HEK293 (cell line): ENCODE measurements at regions not wholly inside any gene's neighbourhood (a gene's known extent, or its start where the extent isn't known, plus 50 kb on each side); places are given as distances from the start of the nearest gene placed in this dataset.
A peak's percentile ranks its signal among the peaks of the same experiment; 100 is the strongest.

ENCODE experiments used
- CTCF ChIA-PET: fragments of 350-600 bp; formaldehyde crosslinking; extraction: SDS; loops from one replicate; lab custom pipeline; 2021; ENCODE audit warnings: antibody characterized with exemption; lab: Yijun Ruan, JAX
- POLR2A ChIA-PET: fragments of 300-600 bp; formaldehyde crosslinking; extraction: SDS; loops from one replicate; lab custom pipeline; 2020; ENCODE audit warnings: antibody characterized with exemption, inconsistent platforms; lab: Yijun Ruan, JAX
- H3K27ac ChIP-seq: fragments of 200-500 bp; sonication (Bioruptor generic); 2 replicates; pipeline ENCODE4 v1.5.1; 2014; ENCODE audit warnings: low read depth, low read length, control low read depth, inconsistent platforms; ENCODE audit errors: extremely low read depth
- H3K36me3 ChIP-seq, 2 experiments: fragments of 200-500 bp in 1 of 2; sonication (Bioruptor generic) in 1 of 2; 1 replicate in 1 of 2; 2 replicates in 1 of 2; pipeline ENCODE4 v1.5.1; 2014 to 2017; ENCODE audit warnings: inconsistent platforms in 2 of 2, low read length in 2 of 2; ENCODE audit not compliant: control insufficient read depth in 2 of 2, insufficient read depth in 1 of 2
- H3K4me1 ChIP-seq: fragments of 200-500 bp; sonication (Bioruptor generic); 2 replicates; pipeline ENCODE4 v1.5.1; 2014; ENCODE audit warnings: mild to moderate bottlenecking, low read length, inconsistent platforms; ENCODE audit not compliant: control insufficient read depth, insufficient read depth
- H3K4me3 ChIP-seq: 2 replicates; pipeline ENCODE4 v1.5.1; 2011; ENCODE audit warnings: low read depth, mild to moderate bottlenecking, control low read depth, low read length, moderate library complexity
- H3K9me3 ChIP-seq: fragments of 200-500 bp; sonication (Bioruptor generic); 2 replicates; pipeline ENCODE4 v1.5.1; 2014; ENCODE audit warnings: low read depth, low read length, inconsistent platforms; ENCODE audit not compliant: control insufficient read depth, insufficient read depth
- BCL11A ChIP-seq: fragments of 450-650 bp; formaldehyde crosslinking; IDR thresholded peaks from 2 replicates; pipeline ENCODE4 v1.5.1; 2016; ENCODE audit warnings: low read depth, missing biosample characterization, missing genetic modification characterization
- EGR2 ChIP-seq: fragments of 450-650 bp; formaldehyde crosslinking; IDR thresholded peaks from 2 replicates; pipeline ENCODE4 v1.5.1; 2016; ENCODE audit warnings: low read depth, missing biosample characterization, missing genetic modification characterization
- HOXA7 ChIP-seq: sonication (generic); formaldehyde crosslinking; IDR thresholded peaks from 2 replicates; pipeline ENCODE4 v1.8.1; 2022; ENCODE audit warnings: missing genetic modification reagents, borderline replicate concordance
- PBX3 ChIP-seq: sonication (generic); formaldehyde crosslinking; IDR thresholded peaks from 2 replicates; pipeline ENCODE4 v1.8.1; 2022; ENCODE audit warnings: mild to moderate bottlenecking, moderate library complexity, missing genetic modification reagents
- PRDM1 ChIP-seq: fragments of 450-650 bp; formaldehyde crosslinking; IDR thresholded peaks from 2 replicates; pipeline ENCODE4; 2016; ENCODE audit warnings: missing biosample characterization, missing genetic modification characterization
- REPIN1 ChIP-seq: fragments of 450-650 bp; formaldehyde crosslinking; IDR thresholded peaks from 2 replicates; pipeline ENCODE4 v1.5.1; 2017; ENCODE audit warnings: missing biosample characterization, missing genetic modification characterization, low read depth
- WT1 ChIP-seq: fragments of 450-650 bp; formaldehyde crosslinking; IDR thresholded peaks from 2 replicates; pipeline ENCODE4 v1.5.1; 2016; ENCODE audit warnings: missing biosample characterization, missing genetic modification characterization
- ZNF112 ChIP-seq: fragments of 450-650 bp; formaldehyde crosslinking; IDR thresholded peaks from 2 replicates; pipeline ENCODE4 v1.5.0; 2017; ENCODE audit warnings: missing biosample characterization, missing genetic modification characterization
- ZNF175 ChIP-seq: fragments of 450-650 bp; formaldehyde crosslinking; IDR thresholded peaks from 2 replicates; pipeline ENCODE4 v1.5.1; 2016; ENCODE audit warnings: missing biosample characterization, missing genetic modification characterization
- ZNF2 ChIP-seq: fragments of 450-650 bp; formaldehyde crosslinking; IDR thresholded peaks from 2 replicates; pipeline ENCODE4 v1.5.1; 2016; ENCODE audit warnings: missing biosample characterization, missing genetic modification characterization
- ZNF223 ChIP-seq: fragments of 450-650 bp; formaldehyde crosslinking; IDR thresholded peaks from 2 replicates; pipeline ENCODE4 v1.5.1; 2016; ENCODE audit warnings: missing biosample characterization, missing genetic modification characterization
- ZNF239 ChIP-seq: fragments of 450-650 bp; formaldehyde crosslinking; IDR thresholded peaks from 2 replicates; pipeline ENCODE4 v1.5.1; 2016; ENCODE audit warnings: missing biosample characterization, missing genetic modification characterization
- ZNF24 ChIP-seq: fragments of 450-650 bp; formaldehyde crosslinking; IDR thresholded peaks from 2 replicates; pipeline ENCODE4 v1.5.1; 2016; ENCODE audit warnings: missing biosample characterization, missing genetic modification characterization
- ZNF26 ChIP-seq: fragments of 450-650 bp; formaldehyde crosslinking; IDR thresholded peaks from 2 replicates; pipeline ENCODE4 v1.5.1; 2016; ENCODE audit warnings: missing biosample characterization, missing genetic modification characterization
- ZNF274 ChIP-seq, 2 experiments: fragments of 200-500 bp in 1 of 2; fragments of 450-650 bp in 1 of 2; sonication (Bioruptor generic) in 1 of 2; formaldehyde crosslinking in 1 of 2; IDR thresholded peaks; 2 replicates each; pipeline versions ENCODE4 v1.5.1 to v1.6.1; 2014 to 2016; ENCODE audit warnings: borderline replicate concordance in 1 of 2, inconsistent platforms in 1 of 2, low read length in 1 of 2, missing biosample characterization in 1 of 2, missing genetic modification characterization in 1 of 2
- ZNF341 ChIP-seq: fragments of 450-650 bp; formaldehyde crosslinking; IDR thresholded peaks from 2 replicates; pipeline ENCODE4; 2016; ENCODE audit warnings: low read depth, missing biosample characterization, missing genetic modification characterization
- ZNF510 ChIP-seq: fragments of 450-650 bp; formaldehyde crosslinking; IDR thresholded peaks from 2 replicates; pipeline ENCODE4 v1.5.1; 2018; ENCODE audit warnings: mild to moderate bottlenecking, missing genetic modification characterization, missing biosample characterization; ENCODE audit not compliant: insufficient replicate concordance
- ZNF549 ChIP-seq: fragments of 450-650 bp; IDR thresholded peaks from 2 replicates; pipeline ENCODE4 v1.5.1; 2018; ENCODE audit warnings: missing biosample characterization, missing genetic modification characterization, mild to moderate bottlenecking, inconsistent platforms, moderate library complexity
- ZNF610 ChIP-seq: fragments of 450-650 bp; formaldehyde crosslinking; IDR thresholded peaks from 2 replicates; pipeline ENCODE4 v1.5.1; 2016; ENCODE audit warnings: missing biosample characterization, missing genetic modification characterization, borderline replicate concordance
- ZNF654 ChIP-seq: fragments of 450-650 bp; formaldehyde crosslinking; IDR thresholded peaks from 2 replicates; pipeline ENCODE4 v1.5.1; 2016; ENCODE audit warnings: low read depth, missing biosample characterization, missing genetic modification characterization
- ZNF660 ChIP-seq: fragments of 450-650 bp; IDR thresholded peaks from 2 replicates; pipeline ENCODE4 v1.5.1; 2018; ENCODE audit warnings: missing biosample characterization, mild to moderate bottlenecking, missing genetic modification characterization
- ZNF76 ChIP-seq: fragments of 450-650 bp; formaldehyde crosslinking; IDR thresholded peaks from 2 replicates; pipeline ENCODE4; 2016; ENCODE audit warnings: low read depth, missing biosample characterization, missing genetic modification characterization, borderline replicate concordance
- ZNF792 ChIP-seq: fragments of 450-650 bp; formaldehyde crosslinking; IDR thresholded peaks from 2 replicates; pipeline ENCODE4 v1.5.1; 2016; ENCODE audit warnings: missing biosample characterization, missing genetic modification characterization
- ZNF830 ChIP-seq: fragments of 450-650 bp; IDR thresholded peaks from 2 replicates; pipeline ENCODE4 v1.5.0; 2018; ENCODE audit warnings: missing biosample characterization, missing genetic modification characterization, low read depth, mild to moderate bottlenecking, moderate library complexity
- ZSCAN4 ChIP-seq: fragments of 450-650 bp; formaldehyde crosslinking; IDR thresholded peaks from 2 replicates; pipeline ENCODE4 v1.5.1; 2017; ENCODE audit warnings: missing biosample characterization, missing genetic modification characterization
- ZXDB ChIP-seq: fragments of 450-650 bp; formaldehyde crosslinking; IDR thresholded peaks from 2 replicates; pipeline ENCODE4 v1.5.1; 2016; ENCODE audit warnings: missing biosample characterization, missing genetic modification characterization

- H3K27ac ChIP-seq = no peak overlapping the region
- no peak overlapping the region for H3K4me3 ChIP-seq
- ChIA-PET POLR2A (no interaction called here), CTCF (interaction anchor here (0.6 to 5.9 kb wide), 18 partner anchors 12 to 1556 kb away, joined by 3 to 48 read pairs (median 4); no protein-coding TSS in a partner anchor)
- no peaks in the 10 kb centered on the region for H3K4me1 ChIP-seq
- TF ChIP-seq ZNF76 (tag by site-specific recombination) (no peak), ZNF660 (tag by site-specific recombination) (peak; percentile 69; the same call in 1 of the 2 replicates), ZNF112 (tag by site-specific recombination) (no peak), ZNF654 (tag by site-specific recombination) (peak; percentile 74), ZNF223 (tag by site-specific recombination) (no peak), EGR2 (no peak), HOXA7 (CRISPR knock-in tag) (no peak), ZXDB (tag by site-specific recombination) (no peak), ZNF830 (no peak), PBX3 (CRISPR knock-in tag) (no peak), ZNF24 (tag by site-specific recombination) (no peak)
- no peaks in the 10 kb centered on the region for H3K36me3 ChIP-seq
- no peaks in the 10 kb centered on the region for H3K9me3 ChIP-seq
These were observed 176.9 kb upstream of the MC4R start for GRCh38 chr18:60549338-60549960.

DNA sequence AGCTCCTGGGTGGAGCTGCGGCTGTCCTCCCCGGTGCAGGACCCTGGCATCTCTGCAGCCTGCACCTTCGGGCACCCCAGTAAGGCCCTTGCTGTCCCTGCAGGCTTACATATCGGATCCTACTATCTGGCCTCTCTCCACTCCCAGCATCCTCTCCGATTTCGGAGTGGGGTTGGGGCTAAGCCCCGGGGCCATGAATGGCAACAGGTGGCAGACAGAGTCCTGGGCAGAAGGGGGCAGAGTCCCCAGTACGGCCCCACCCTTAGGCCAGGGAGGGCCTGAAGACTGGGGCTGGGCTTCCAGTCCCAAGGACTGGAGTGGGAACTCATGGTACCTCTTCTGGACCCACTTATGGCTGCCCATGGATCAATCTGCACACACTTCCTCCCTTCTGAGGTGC, 180.4 kb upstream of the MC4R start:
- CTCF ChIA-PET = interaction anchor here (0.6 to 5.9 kb wide), 2 partner anchors 557 to 564 kb away, joined by 3 to 48 read pairs; no protein-coding TSS in a partner anchor

GRCh38 chr18:60554967-60555366, 182.4 kb upstream of the MC4R start:
- TF ChIP-seq ZNF2 (tag by site-specific recombination) (no peak), ZNF26 (no peak), ZNF610 (no peak), ZNF341 (no peak), WT1 (no peak), PBX3 (CRISPR knock-in tag) (no peak), ZNF175 (tag by site-specific recombination) (no peak), ZNF549 (no peak), ZSCAN4 (tag by site-specific recombination) (no peak), ZNF239 (tag by site-specific recombination) (no peak), PRDM1 (tag by site-specific recombination) (no peak)
- Histone ChIP-seq H3K4me1 (no peaks in the 10 kb centered on the region), H3K4me3 (no peak overlapping the region), H3K36me3 (no peaks in the 10 kb centered on the region), H3K27ac (no peak overlapping the region), H3K9me3 (no peaks in the 10 kb centered on the region)
- ChIA-PET CTCF (interaction anchor here (0.5 kb wide), 1 partner anchor 570 kb away, joined by 3 read pairs; no protein-coding TSS in a partner anchor), POLR2A (no interaction called here)

More for the DNA sequence above, 180.4 kb upstream of the MC4R start:
- POLR2A ChIA-PET = no interaction called here
- TF ChIP-seq ZNF510 (tag by site-specific recombination) (no peak), ZNF792 (tag by site-specific recombination) (no peak), BCL11A (tag by site-specific recombination) (no peak), ZNF274 (IDR thresholded peaks at IDR 0.05; ENCODE audit: low read length) (no peak), ZNF274 (tag by site-specific recombination; IDR thresholded peaks at IDR 0.05; ENCODE audit: borderline replicate concordance) (no peak), REPIN1 (tag by site-specific recombination) (no peak)
- no peak overlapping the region for H3K4me3 ChIP-seq
- H3K9me3 ChIP-seq = no peaks in the 10 kb centered on the region
- no peaks in the 10 kb centered on the region for H3K4me1 ChIP-seq
- no peak overlapping the region for H3K27ac ChIP-seq
- no peaks in the 10 kb centered on the region for H3K36me3 ChIP-seq
